GM19193 (cell line): ENCODE measurements at regions not wholly inside any gene's neighbourhood (a gene's known extent, or its start where the extent isn't known, plus 50 kb on each side); places are given as distances from the start of the nearest gene placed in this dataset.

Experiments
- POLR2A ChIP-seq: IDR thresholded peaks from 4 replicates; pipeline ENCODE4 v1.6.1; 2011; ENCODE audit not compliant: insufficient read depth, insufficient read length; ENCODE audit errors: extremely low read depth

- no peak for TF ChIP-seq POLR2A
Measured at GRCh38 chr6:167667204-167668018, 159.3 kb upstream of the AFDN start.

- TF ChIP-seq POLR2A: no peak
Measured at GRCh38 chr6:167668019-167668753, 158.5 kb upstream of the AFDN start.

- no peak for TF ChIP-seq POLR2A
Measured at GRCh38 chr6:167668754-167669552, 157.8 kb upstream of the AFDN start.

GRCh38 chr6:167669553-167669849 is 157.2 kb upstream of the AFDN start:
- TF ChIP-seq POLR2A: no peak

- no peak for TF ChIP-seq POLR2A
Measured at GRCh38 chr6:167669870-167670802, 156.6 kb upstream of the AFDN start.

- TF ChIP-seq POLR2A: no peak
Measured at GRCh38 chr6:167670938-167671338, 155.8 kb upstream of the AFDN start.

- no peak for TF ChIP-seq POLR2A
Measured at GRCh38 chr6:167671977-167672687, 154.6 kb upstream of the AFDN start.

GRCh38 chr6:167672738-167673137 is 154.0 kb upstream of the AFDN start:
- no peak for TF ChIP-seq POLR2A

- TF ChIP-seq POLR2A: no peak
Measured at GRCh38 chr6:167673946-167674345, 152.8 kb upstream of the AFDN start.

GRCh38 chr6:167674486-167674885 is 152.2 kb upstream of the AFDN start:
- TF ChIP-seq POLR2A: no peak

GRCh38 chr6:167676000-167676665 is 150.6 kb upstream of the AFDN start:
- no peak for TF ChIP-seq POLR2A

GRCh38 chr6:167676666-167677421 is 149.9 kb upstream of the AFDN start:
- no peak for TF ChIP-seq POLR2A

GRCh38 chr6:167677422-167677789 is 149.3 kb upstream of the AFDN start:
- TF ChIP-seq POLR2A: no peak
